ENCODE measurements at regions not wholly inside any gene's neighbourhood (a gene's known extent, or its start where the extent isn't known, plus 50 kb on each side); places are given as distances from the start of the nearest gene placed in this dataset.

DNA sequence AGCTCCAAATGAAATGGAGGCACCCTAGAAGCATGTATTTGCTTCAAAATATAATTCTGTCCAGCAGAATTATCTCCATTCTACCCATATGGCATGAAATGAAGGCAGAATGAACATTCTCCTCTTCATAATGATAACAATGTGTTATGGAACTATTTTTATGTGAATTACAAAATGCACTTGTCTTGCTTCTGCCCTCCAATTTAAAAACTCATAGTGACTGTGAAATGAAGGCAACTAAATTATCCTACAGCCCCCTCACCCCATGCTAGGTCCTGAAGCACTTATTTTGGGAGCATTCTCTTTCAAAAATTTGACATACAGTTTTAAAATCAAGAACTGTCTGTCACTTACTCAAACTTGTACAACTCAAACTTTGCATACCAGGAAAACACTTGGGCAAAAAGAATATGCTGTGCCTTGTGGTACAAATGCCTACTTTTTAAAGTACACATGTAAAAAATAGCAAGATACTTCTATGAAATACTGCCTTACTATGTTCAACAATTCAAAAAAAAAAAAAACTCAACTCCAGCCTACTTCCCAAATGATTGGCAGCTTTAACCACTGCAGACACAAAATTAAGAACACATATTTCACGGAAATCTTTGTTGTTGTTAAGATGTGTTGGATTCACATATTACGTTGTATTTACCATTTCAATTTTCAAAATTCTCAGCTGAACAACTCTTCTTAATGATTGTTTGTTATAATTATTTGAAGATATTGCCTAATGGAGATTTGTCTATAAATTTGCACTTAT, 213.3 kb upstream of the NFIA start:
- no peak overlapping the region for H3K4me3 ChIP-seq (ENCODE audit: low read length in 3 of 3)
- TF ChIP-seq, protein P1, sequence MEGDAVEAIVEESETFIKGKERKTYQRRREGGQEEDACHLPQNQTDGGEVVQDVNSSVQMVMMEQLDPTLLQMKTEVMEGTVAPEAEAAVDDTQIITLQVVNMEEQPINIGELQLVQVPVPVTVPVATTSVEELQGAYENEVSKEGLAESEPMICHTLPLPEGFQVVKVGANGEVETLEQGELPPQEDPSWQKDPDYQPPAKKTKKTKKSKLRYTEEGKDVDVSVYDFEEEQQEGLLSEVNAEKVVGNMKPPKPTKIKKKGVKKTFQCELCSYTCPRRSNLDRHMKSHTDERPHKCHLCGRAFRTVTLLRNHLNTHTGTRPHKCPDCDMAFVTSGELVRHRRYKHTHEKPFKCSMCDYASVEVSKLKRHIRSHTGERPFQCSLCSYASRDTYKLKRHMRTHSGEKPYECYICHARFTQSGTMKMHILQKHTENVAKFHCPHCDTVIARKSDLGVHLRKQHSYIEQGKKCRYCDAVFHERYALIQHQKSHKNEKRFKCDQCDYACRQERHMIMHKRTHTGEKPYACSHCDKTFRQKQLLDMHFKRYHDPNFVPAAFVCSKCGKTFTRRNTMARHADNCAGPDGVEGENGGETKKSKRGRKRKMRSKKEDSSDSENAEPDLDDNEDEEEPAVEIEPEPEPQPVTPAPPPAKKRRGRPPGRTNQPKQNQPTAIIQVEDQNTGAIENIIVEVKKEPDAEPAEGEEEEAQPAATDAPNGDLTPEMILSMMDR (IDR thresholded peaks at IDR 0.05; ENCODE audit: borderline replicate concordance, extremely low read depth, insufficient read depth), result no peak
- H3K27me3 ChIP-seq (ENCODE audit: control insufficient read depth, insufficient read depth, low read length), result no peaks in the 10 kb centered on the region
- H3K4me1 ChIP-seq (ENCODE audit: control insufficient read depth in 2 of 3, insufficient read depth in 2 of 3, low read depth in 1 of 3, low read length in 3 of 3), result no peaks in the 10 kb centered on the region
- H3K9ac ChIP-seq (ENCODE audit: low read length in 3 of 3), result no peak overlapping the region
- FAIRE-seq, result no peak
- intact Hi-C loops (cut with DNase I), result no loop called here
- no peak overlapping the region for H3K27ac ChIP-seq (ENCODE audit: low read depth in 2 of 2, low read length in 2 of 2)
- no peaks in the 10 kb centered on the region for H3K9me3 ChIP-seq (ENCODE audit: control insufficient read depth in 2 of 3, insufficient read depth in 1 of 3, low read length in 3 of 3)
- H3K36me3 ChIP-seq (ENCODE audit: control insufficient read depth in 2 of 3, insufficient read depth in 3 of 3, low read length in 3 of 3), result no peaks in the 10 kb centered on the region
- no peak for DNase-seq

DNA sequence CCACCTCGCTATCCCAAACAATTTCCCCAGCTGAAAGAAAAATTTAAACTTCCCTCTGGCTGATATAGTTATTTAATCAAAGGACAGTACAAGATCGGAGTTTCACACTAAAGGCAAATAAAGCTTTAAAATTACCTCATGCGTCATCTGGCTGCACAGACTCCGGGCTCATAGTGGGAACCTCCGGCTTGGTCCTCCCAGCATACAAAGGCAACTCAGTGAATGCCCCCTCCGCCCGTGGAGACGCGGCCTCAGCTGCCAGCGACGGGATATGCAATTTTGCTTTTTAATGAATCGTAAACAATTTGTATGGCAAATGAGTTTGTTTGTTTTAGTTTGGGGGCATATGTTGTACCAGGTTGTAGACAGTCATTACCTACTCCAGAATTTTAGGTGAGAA, 214.6 kb upstream of the NFIA start:
- Histone ChIP-seq H3K9me3 (ENCODE audit: control insufficient read depth in 2 of 3, insufficient read depth in 1 of 3, low read length in 3 of 3) (no peaks in the 10 kb centered on the region), H3K27ac (ENCODE audit: low read depth in 2 of 2, low read length in 2 of 2) (no peak overlapping the region), H3K27me3 (ENCODE audit: control insufficient read depth, insufficient read depth, low read length) (no peaks in the 10 kb centered on the region), H3K36me3 (ENCODE audit: control insufficient read depth in 2 of 3, insufficient read depth in 3 of 3, low read length in 3 of 3) (no peaks in the 10 kb centered on the region), H3K4me3 (ENCODE audit: low read length in 3 of 3) (no peak overlapping the region), H3K9ac (ENCODE audit: low read length in 3 of 3) (no peak overlapping the region), H3K4me1 (ENCODE audit: control insufficient read depth in 2 of 3, insufficient read depth in 2 of 3, low read depth in 1 of 3, low read length in 3 of 3) (no peaks in the 10 kb centered on the region)
- TF ChIP-seq, protein P1 (IDR thresholded peaks at IDR 0.05; ENCODE audit: borderline replicate concordance, extremely low read depth, insufficient read depth), result no peak
- intact Hi-C loops (cut with DNase I), result no loop called here
- peak in 2 of 5 donors; percentile 9 to 65 for DNase-seq
- FAIRE-seq, result no peak

DNA sequence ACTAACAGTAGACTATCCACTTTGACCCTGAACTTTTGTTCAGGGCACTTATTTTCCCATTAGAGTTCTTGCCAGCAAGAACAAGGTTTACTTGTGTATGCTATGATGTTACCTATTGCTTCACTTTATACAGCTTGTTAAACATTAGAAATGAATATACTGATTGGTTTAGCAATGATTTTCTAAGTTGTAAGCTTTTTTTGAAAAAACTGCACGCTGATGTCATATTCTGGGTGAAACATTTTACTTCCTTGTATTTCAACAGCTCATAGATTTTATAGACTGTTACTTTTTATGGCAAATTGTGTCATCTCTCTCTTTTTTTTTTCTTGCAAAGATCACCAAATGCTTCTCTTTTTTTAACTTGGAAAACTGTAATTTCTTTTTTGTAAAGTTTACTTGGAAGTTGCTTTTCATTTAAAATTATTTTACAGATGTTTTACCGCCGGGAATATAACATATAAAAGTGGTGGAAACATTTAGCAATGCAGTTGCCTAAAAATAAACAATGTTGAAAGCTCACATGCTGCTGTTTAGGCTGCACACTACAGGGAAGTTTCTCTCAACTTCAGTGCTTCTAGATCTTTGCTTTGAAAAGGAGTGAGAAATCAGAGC, 215.3 kb upstream of the NFIA start:
- intact Hi-C loops (cut with DNase I), result no loop called here
- Histone ChIP-seq H3K9me3 (ENCODE audit: control insufficient read depth in 2 of 3, insufficient read depth in 1 of 3, low read length in 3 of 3) (no peaks in the 10 kb centered on the region), H3K4me1 (ENCODE audit: control insufficient read depth in 2 of 3, insufficient read depth in 2 of 3, low read depth in 1 of 3, low read length in 3 of 3) (no peaks in the 10 kb centered on the region), H3K9ac (ENCODE audit: low read length in 3 of 3) (no peak overlapping the region), H3K27ac (ENCODE audit: low read depth in 2 of 2, low read length in 2 of 2) (no peak overlapping the region), H3K36me3 (ENCODE audit: control insufficient read depth in 2 of 3, insufficient read depth in 3 of 3, low read length in 3 of 3) (no peaks in the 10 kb centered on the region), H3K27me3 (ENCODE audit: control insufficient read depth, insufficient read depth, low read length) (no peaks in the 10 kb centered on the region), H3K4me3 (ENCODE audit: low read length in 3 of 3) (no peak overlapping the region)
- FAIRE-seq, result peak; percentile 25
- TF ChIP-seq, protein P1 (IDR thresholded peaks at IDR 0.05; ENCODE audit: borderline replicate concordance, extremely low read depth, insufficient read depth), result no peak
- peak in 2 of 5 donors; percentile 28 to 48 for DNase-seq
